GM19239 (cell line): ENCODE measurements at regions not wholly inside any gene's neighbourhood (a gene's known extent, or its start where the extent isn't known, plus 50 kb on each side); places are given as distances from the start of the nearest gene placed in this dataset.

Experiments used
- DNase-seq: peaks from one replicate; pipeline ENCODE4 v3.0.0; 2011; ENCODE audit warnings: low spot score; ENCODE audit not compliant: insufficient read length
- FAIRE-seq: peaks from 2 replicates; lab custom pipeline; 2011; peaks lifted over from hg19 to GRCh38; lab: Jason Lieb, UNC

- DNase-seq: no peak
- no peak for FAIRE-seq
Observed at GRCh38 chr4:136281307-136281706, 1251.0 kb downstream of the PCDH18 start.

- DNase-seq: no peak
- no peak for FAIRE-seq
Observed at GRCh38 chr4:136277741-136278140, 1254.6 kb downstream of the PCDH18 start.

GRCh38 chr4:136246876-136247275, 1285.4 kb downstream of the PCDH18 start:
- no peak for FAIRE-seq
- DNase-seq: no peak

GRCh38 chr4:136241221-136241986, 1290.9 kb downstream of the PCDH18 start:
- DNase-seq (no peak), FAIRE-seq (no peak)

GRCh38 chr4:136227315-136227714, 1305.0 kb downstream of the PCDH18 start:
- DNase-seq: no peak
- FAIRE-seq: no peak

- no peak for FAIRE-seq
Observed at GRCh38 chr4:136219592-136220125, 1312.6 kb downstream of the PCDH18 start.

GRCh38 chr4:136203199-136203598, 1329.1 kb downstream of the PCDH18 start:
- DNase-seq (no peak), FAIRE-seq (no peak)

More at GRCh38 chr4:136219592-136220125, 1312.6 kb downstream of the PCDH18 start:
- no peak for DNase-seq

- no peak for FAIRE-seq
Observed at GRCh38 chr4:136198358-136198757, 1333.9 kb downstream of the PCDH18 start.

GRCh38 chr4:136194962-136195361, 1337.3 kb downstream of the PCDH18 start:
- DNase-seq (no peak), FAIRE-seq (no peak)

More at GRCh38 chr4:136198358-136198757, 1333.9 kb downstream of the PCDH18 start:
- DNase-seq: no peak

GRCh38 chr4:136186650-136187049, 1345.6 kb downstream of the PCDH18 start:
- FAIRE-seq (no peak), DNase-seq (no peak)

GRCh38 chr4:136183513-136183912, 1348.8 kb downstream of the PCDH18 start:
- DNase-seq: no peak
- FAIRE-seq: no peak

GRCh38 chr4:136156947-136157346, 1375.3 kb downstream of the PCDH18 start:
- no peak for FAIRE-seq
- no peak for DNase-seq

- FAIRE-seq (no peak), DNase-seq (no peak)
Observed at GRCh38 chr4:136150046-136150445, 1382.2 kb downstream of the PCDH18 start.

- no peak for DNase-seq
- FAIRE-seq: no peak
Observed at GRCh38 chr4:136136601-136137000, 1395.7 kb downstream of the PCDH18 start.

- FAIRE-seq (no peak), DNase-seq (no peak)
Observed at GRCh38 chr4:136124251-136124745, 1408.0 kb downstream of the PCDH18 start.

- FAIRE-seq: no peak
Observed at GRCh38 chr4:136121426-136121825, 1410.9 kb downstream of the PCDH18 start.

GRCh38 chr4:136113921-136114320, 1418.4 kb downstream of the PCDH18 start:
- FAIRE-seq (no peak), DNase-seq (no peak)

More at GRCh38 chr4:136121426-136121825, 1410.9 kb downstream of the PCDH18 start:
- DNase-seq: no peak

- no peak for DNase-seq
- FAIRE-seq: no peak
Observed at GRCh38 chr4:136112116-136112515, 1420.2 kb downstream of the PCDH18 start.

GRCh38 chr4:136106753-136107152, 1425.5 kb downstream of the PCDH18 start:
- DNase-seq: no peak
- no peak for FAIRE-seq

GRCh38 chr4:136103616-136104015, 1428.7 kb downstream of the PCDH18 start:
- DNase-seq (no peak), FAIRE-seq (no peak)

- FAIRE-seq (no peak), DNase-seq (no peak)
Observed at GRCh38 chr4:136097676-136098075, 1434.6 kb downstream of the PCDH18 start.
